ENCODE measurements at regions not wholly inside any gene's neighbourhood (a gene's known extent, or its start where the extent isn't known, plus 50 kb on each side); places are given as distances from the start of the nearest gene placed in this dataset.

- Histone ChIP-seq H3K4me1 (no peaks in the 10 kb centered on the region), H3K9me3 (peaks cover 0 to 5% (median 0%) of the 10 kb centered on the region in 12 donors), H3K27me3 (no peaks in the 10 kb centered on the region), H3K27ac (no peak overlapping the region), H3K4me3 (no peak overlapping the region), H3K36me3 (no peaks in the 10 kb centered on the region)
- ATAC-seq (no peak), DNase-seq (no peak)
- TF ChIP-seq CTCF (IDR thresholded peaks at IDR 0.05), result no peak
- no peak for TF ChIP-seq POLR2A (IDR thresholded peaks at IDR 0.05)
- intact Hi-C loops (cut with DNase I), result no loop called here
- WGBS, 4 donors, result 92 to 95% (median 94%) methylated on average over 2 of the region's 2 CpGs
Measured at GRCh38 chr12:19925841-19926240, 442.5 kb upstream of the PDE3A start.

- ATAC-seq (no peak), DNase-seq (no peak)
- Histone ChIP-seq H3K4me3 (no peak overlapping the region), H3K4me1 (no peaks in the 10 kb centered on the region), H3K27ac (no peak overlapping the region), H3K36me3 (no peaks in the 10 kb centered on the region), H3K9me3 (peaks cover 0 to 5% (median 0%) of the 10 kb centered on the region in 12 donors), H3K27me3 (no peaks in the 10 kb centered on the region)
- 78 to 92% (median 90%) methylated on average over 1 of the region's 1 CpG for WGBS, 4 donors
- intact Hi-C loops (cut with DNase I), result no loop called here
- TF ChIP-seq POLR2A (IDR thresholded peaks at IDR 0.05), result no peak
- no peak for TF ChIP-seq CTCF (IDR thresholded peaks at IDR 0.05)
Measured at GRCh38 chr12:19926266-19926665, 442.1 kb upstream of the PDE3A start.

- Histone ChIP-seq H3K4me1 (no peaks in the 10 kb centered on the region), H3K36me3 (no peaks in the 10 kb centered on the region), H3K4me3 (no peak overlapping the region), H3K27me3 (no peaks in the 10 kb centered on the region), H3K27ac (no peak overlapping the region), H3K9me3 (peaks cover 0 to 5% (median 0%) of the 10 kb centered on the region in 12 donors)
- intact Hi-C loops (cut with DNase I), result no loop called here
- TF ChIP-seq POLR2A (IDR thresholded peaks at IDR 0.05), result no peak
- no peak for TF ChIP-seq CTCF (IDR thresholded peaks at IDR 0.05)
- WGBS, 4 donors, result 91 to 92% (median 92%) methylated on average over 2 of the region's 2 CpGs
- no peak for ATAC-seq
- DNase-seq, result no peak
Measured at GRCh38 chr12:19927661-19928060, 440.7 kb upstream of the PDE3A start.

GRCh38 chr12:19932413-19932812 is 435.9 kb upstream of the PDE3A start:
- Histone ChIP-seq H3K27ac (no peak overlapping the region), H3K4me3 (no peak overlapping the region), H3K27me3 (no peaks in the 10 kb centered on the region), H3K36me3 (no peaks in the 10 kb centered on the region), H3K9me3 (no peaks in the 10 kb centered on the region), H3K4me1 (no peaks in the 10 kb centered on the region)
- DNase-seq (no peak), ATAC-seq (no peak)
- TF ChIP-seq POLR2A (IDR thresholded peaks at IDR 0.05) (no peak), CTCF (IDR thresholded peaks at IDR 0.05) (no peak)
- intact Hi-C loops (cut with DNase I), result no loop called here
- 93 to 94% (median 93%) methylated on average over 4 of the region's 4 CpGs for WGBS, 4 donors

All from heart left ventricle (tissue), 16 donors.